ENCODE measurements at regions not wholly inside any gene's neighbourhood (a gene's known extent, or its start where the extent isn't known, plus 50 kb on each side); places are given as distances from the start of the nearest gene placed in this dataset.

DNA sequence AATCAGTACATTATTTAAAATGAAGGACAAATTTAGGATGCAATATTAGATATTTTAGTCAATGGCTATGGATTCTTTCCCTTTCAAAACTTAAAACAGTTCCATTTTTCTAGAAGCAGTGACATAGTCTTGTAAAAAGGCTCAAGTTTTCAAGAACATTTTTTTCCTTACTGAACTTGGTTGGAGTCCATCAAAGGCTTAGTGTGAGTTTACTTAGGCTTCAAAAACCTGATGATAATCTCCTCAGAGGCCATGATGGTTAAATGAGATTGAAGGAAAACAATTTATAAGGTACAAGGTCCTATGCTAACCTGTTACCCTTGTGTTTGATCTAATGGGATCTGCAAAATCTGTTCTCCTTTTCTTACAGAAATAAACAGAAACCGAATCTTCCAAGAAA is 531.8 kb downstream of the UTRN start:
- TF ChIP-seq, protein P1, sequence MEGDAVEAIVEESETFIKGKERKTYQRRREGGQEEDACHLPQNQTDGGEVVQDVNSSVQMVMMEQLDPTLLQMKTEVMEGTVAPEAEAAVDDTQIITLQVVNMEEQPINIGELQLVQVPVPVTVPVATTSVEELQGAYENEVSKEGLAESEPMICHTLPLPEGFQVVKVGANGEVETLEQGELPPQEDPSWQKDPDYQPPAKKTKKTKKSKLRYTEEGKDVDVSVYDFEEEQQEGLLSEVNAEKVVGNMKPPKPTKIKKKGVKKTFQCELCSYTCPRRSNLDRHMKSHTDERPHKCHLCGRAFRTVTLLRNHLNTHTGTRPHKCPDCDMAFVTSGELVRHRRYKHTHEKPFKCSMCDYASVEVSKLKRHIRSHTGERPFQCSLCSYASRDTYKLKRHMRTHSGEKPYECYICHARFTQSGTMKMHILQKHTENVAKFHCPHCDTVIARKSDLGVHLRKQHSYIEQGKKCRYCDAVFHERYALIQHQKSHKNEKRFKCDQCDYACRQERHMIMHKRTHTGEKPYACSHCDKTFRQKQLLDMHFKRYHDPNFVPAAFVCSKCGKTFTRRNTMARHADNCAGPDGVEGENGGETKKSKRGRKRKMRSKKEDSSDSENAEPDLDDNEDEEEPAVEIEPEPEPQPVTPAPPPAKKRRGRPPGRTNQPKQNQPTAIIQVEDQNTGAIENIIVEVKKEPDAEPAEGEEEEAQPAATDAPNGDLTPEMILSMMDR (IDR thresholded peaks at IDR 0.05; ENCODE audit: unreplicated experiment) = no peak
- Mint-ChIP-seq H3K4me3 (ENCODE audit: unreplicated experiment) (no peak overlapping the region), H3K27me3 (ENCODE audit: unreplicated experiment) (no peaks in the 10 kb centered on the region), H3K4me1 (ENCODE audit: unreplicated experiment) (no peaks in the 10 kb centered on the region), H3K9me3 (ENCODE audit: unreplicated experiment) (no peaks in the 10 kb centered on the region), H3K36me3 (ENCODE audit: low read depth, unreplicated experiment) (peaks cover 3% of the 10 kb centered on the region), H3K27ac (ENCODE audit: unreplicated experiment) (no peak overlapping the region)
- DNase-seq (ENCODE audit: low spot score) = no peak

DNA sequence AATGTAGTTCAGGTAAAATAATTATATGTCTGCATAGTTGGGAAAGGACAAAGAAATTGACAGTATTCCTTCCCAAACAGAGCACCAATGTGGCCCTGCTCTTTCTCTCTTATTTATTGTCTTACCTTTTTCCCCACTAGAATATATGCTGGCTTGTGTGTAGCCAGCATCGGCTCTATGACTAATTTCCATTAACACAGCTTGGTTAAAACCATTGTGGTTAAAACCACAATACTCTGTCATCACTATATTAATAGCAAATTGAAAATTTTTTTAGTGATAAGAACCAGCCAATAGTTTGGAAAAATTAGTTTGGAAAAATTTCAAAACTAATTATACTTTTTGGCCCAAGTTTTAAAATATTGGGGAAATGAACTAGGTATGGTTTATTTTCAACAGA is 535.1 kb downstream of the UTRN start:
- Mint-ChIP-seq H3K9me3 (ENCODE audit: unreplicated experiment) (no peaks in the 10 kb centered on the region), H3K27me3 (ENCODE audit: unreplicated experiment) (no peaks in the 10 kb centered on the region), H3K4me3 (ENCODE audit: unreplicated experiment) (no peak overlapping the region), H3K4me1 (ENCODE audit: unreplicated experiment) (no peaks in the 10 kb centered on the region), H3K36me3 (ENCODE audit: low read depth, unreplicated experiment) (no peaks in the 10 kb centered on the region), H3K27ac (ENCODE audit: unreplicated experiment) (no peak overlapping the region)
- TF ChIP-seq, protein P1 (IDR thresholded peaks at IDR 0.05; ENCODE audit: unreplicated experiment) = no peak
- no peak for DNase-seq (ENCODE audit: low spot score)

DNA sequence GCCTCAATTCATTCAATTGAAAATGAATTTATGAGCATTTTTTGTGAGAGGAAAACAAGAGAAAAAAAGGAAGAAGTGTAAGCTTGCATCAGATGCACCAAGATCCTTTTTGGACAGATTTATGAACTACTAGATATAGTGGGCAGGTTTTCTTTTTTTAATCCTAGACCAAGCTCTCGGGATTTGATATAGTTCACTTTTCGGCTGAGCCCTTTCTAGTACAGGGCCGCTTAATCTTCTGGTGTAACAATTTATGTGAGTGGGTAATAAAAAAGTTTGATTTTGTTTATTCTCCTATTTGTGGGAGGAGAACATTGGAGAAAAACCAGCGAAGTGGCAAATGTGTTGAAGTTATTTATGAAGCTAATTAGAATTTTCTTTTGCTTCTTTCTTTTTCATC is 538.0 kb downstream of the UTRN start:
- TF ChIP-seq, protein P1 (IDR thresholded peaks at IDR 0.05; ENCODE audit: unreplicated experiment) = no peak

DNA sequence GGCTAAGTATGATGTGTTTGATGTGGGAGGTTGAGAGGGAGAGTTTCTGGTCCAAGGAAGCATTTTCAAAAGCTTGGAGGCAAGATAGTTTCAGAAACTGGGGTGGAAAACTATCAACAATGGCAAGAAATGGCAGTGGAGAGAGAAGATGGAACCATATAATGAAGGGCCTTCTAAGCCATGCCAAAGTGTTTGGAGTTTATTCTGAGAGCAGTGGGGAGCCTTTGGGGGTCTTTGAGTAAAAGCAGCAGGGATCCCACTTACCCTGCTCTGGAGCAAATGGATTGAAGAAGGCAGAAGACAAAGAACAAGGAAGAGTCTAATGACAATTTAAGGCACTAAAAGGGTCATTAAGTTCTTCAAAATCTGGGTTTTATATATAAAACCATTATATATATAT is 538.9 kb downstream of the UTRN start:
- no peaks in the 10 kb centered on the region for H3K4me1 Mint-ChIP-seq (ENCODE audit: unreplicated experiment)
- no peaks in the 10 kb centered on the region for H3K9me3 Mint-ChIP-seq (ENCODE audit: unreplicated experiment)
- no peak overlapping the region for H3K4me3 Mint-ChIP-seq (ENCODE audit: unreplicated experiment)
- H3K36me3 Mint-ChIP-seq (ENCODE audit: low read depth, unreplicated experiment) = no peaks in the 10 kb centered on the region
- no peak overlapping the region for H3K27ac Mint-ChIP-seq (ENCODE audit: unreplicated experiment)
- no peak for DNase-seq (ENCODE audit: low spot score)
- no peaks in the 10 kb centered on the region for H3K27me3 Mint-ChIP-seq (ENCODE audit: unreplicated experiment)
- TF ChIP-seq, protein P1 (IDR thresholded peaks at IDR 0.05; ENCODE audit: unreplicated experiment) = no peak

More for the DNA sequence above, 538.0 kb downstream of the UTRN start:
- no peaks in the 10 kb centered on the region for H3K36me3 Mint-ChIP-seq (ENCODE audit: low read depth, unreplicated experiment)
- no peak overlapping the region for H3K4me3 Mint-ChIP-seq (ENCODE audit: unreplicated experiment)
- no peaks in the 10 kb centered on the region for H3K9me3 Mint-ChIP-seq (ENCODE audit: unreplicated experiment)
- no peaks in the 10 kb centered on the region for H3K27me3 Mint-ChIP-seq (ENCODE audit: unreplicated experiment)
- no peaks in the 10 kb centered on the region for H3K4me1 Mint-ChIP-seq (ENCODE audit: unreplicated experiment)
- H3K27ac Mint-ChIP-seq (ENCODE audit: unreplicated experiment) = no peak overlapping the region
- DNase-seq (ENCODE audit: low spot score) = no peak

DNA sequence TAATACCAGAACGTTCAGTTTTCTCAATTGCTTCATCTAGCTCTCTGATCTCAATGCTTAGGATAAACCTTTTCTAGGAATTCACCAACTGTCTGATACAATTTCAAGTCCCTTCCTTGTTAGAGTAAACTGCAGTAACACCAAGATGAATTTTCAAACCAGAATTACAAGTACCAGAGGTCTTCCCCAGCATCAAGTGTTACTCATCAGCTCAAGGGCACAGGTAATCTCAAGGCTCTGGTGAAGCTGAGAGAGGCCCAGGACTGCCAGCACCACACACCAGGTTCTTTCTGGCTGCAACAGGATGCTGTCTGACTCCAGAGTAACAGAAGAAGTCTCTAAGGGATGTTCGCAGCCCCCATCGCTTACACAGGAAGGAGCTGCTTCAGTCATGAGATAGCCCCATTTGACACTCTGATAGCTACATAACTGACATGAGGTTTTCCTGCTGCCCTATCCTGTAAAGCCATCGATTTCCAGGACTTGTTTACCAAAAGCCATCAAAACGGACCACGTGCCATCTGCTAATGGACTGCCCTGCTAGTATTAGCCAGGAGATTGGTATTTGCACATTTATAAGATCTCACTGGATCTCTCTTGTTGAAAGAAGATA is 549.4 kb downstream of the UTRN start:
- TF ChIP-seq, protein P1 (IDR thresholded peaks at IDR 0.05; ENCODE audit: unreplicated experiment) = no peak
- Mint-ChIP-seq H3K4me3 (ENCODE audit: unreplicated experiment) (no peak overlapping the region), H3K4me1 (ENCODE audit: unreplicated experiment) (peaks cover 3% of the 10 kb centered on the region), H3K36me3 (ENCODE audit: low read depth, unreplicated experiment) (peaks cover 6% of the 10 kb centered on the region), H3K27ac (ENCODE audit: unreplicated experiment) (no peak overlapping the region), H3K9me3 (ENCODE audit: unreplicated experiment) (no peaks in the 10 kb centered on the region), H3K27me3 (ENCODE audit: unreplicated experiment) (no peaks in the 10 kb centered on the region)
- DNase-seq (ENCODE audit: low spot score) = no peak

Data from endothelial cell (in vitro differentiated cells).